ENCODE measurements at regions not wholly inside any gene's neighbourhood (a gene's known extent, or its start where the extent isn't known, plus 50 kb on each side); places are given as distances from the start of the nearest gene placed in this dataset.

GRCh38 chr3:107973961-107974360 is 116.9 kb downstream of the CD47 start:
- no peak for TF ChIP-seq CTCF (IDR thresholded peaks at IDR 0.05)
- TF ChIP-seq POLR2A (IDR thresholded peaks at IDR 0.05), result no peak
- no peaks in the 10 kb centered on the region for H3K36me3 ChIP-seq
- H3K27ac ChIP-seq, result no peak overlapping the region
- H3K27me3 ChIP-seq, result no peaks in the 10 kb centered on the region
- no peak for DNase-seq
- H3K4me1 ChIP-seq, result no peaks in the 10 kb centered on the region
- no peak overlapping the region for H3K4me3 ChIP-seq
- no peaks in the 10 kb centered on the region for H3K9me3 ChIP-seq

GRCh38 chr3:107973152-107973551 is 117.7 kb downstream of the CD47 start:
- Histone ChIP-seq H3K27ac (no peak overlapping the region), H3K4me1 (no peaks in the 10 kb centered on the region)
- no peak for TF ChIP-seq CTCF (IDR thresholded peaks at IDR 0.05)
- no peak for TF ChIP-seq POLR2A (IDR thresholded peaks at IDR 0.05)

GRCh38 chr3:107970993-107971580 is 119.7 kb downstream of the CD47 start:
- Histone ChIP-seq H3K9me3 (no peaks in the 10 kb centered on the region), H3K27me3 (no peaks in the 10 kb centered on the region), H3K36me3 (no peaks in the 10 kb centered on the region), H3K4me1 (no peaks in the 10 kb centered on the region), H3K4me3 (no peak overlapping the region), H3K27ac (no peak overlapping the region)
- no peak for DNase-seq
- TF ChIP-seq POLR2A (IDR thresholded peaks at IDR 0.05) (no peak), CTCF (IDR thresholded peaks at IDR 0.05) (no peak)

More at GRCh38 chr3:107973152-107973551, 117.7 kb downstream of the CD47 start:
- no peak overlapping the region for H3K4me3 ChIP-seq
- no peaks in the 10 kb centered on the region for H3K27me3 ChIP-seq
- no peak for DNase-seq
- no peaks in the 10 kb centered on the region for H3K36me3 ChIP-seq
- H3K9me3 ChIP-seq, result no peaks in the 10 kb centered on the region

- no peak for DNase-seq
- Histone ChIP-seq H3K9me3 (no peaks in the 10 kb centered on the region), H3K36me3 (no peaks in the 10 kb centered on the region), H3K27me3 (no peaks in the 10 kb centered on the region), H3K4me1 (no peaks in the 10 kb centered on the region), H3K27ac (no peak overlapping the region), H3K4me3 (no peak overlapping the region)
- TF ChIP-seq POLR2A (IDR thresholded peaks at IDR 0.05), result no peak
- no peak for TF ChIP-seq CTCF (IDR thresholded peaks at IDR 0.05)
Observed at GRCh38 chr3:107969994-107970819, 120.6 kb downstream of the CD47 start.

- DNase-seq, result no peak
- Histone ChIP-seq H3K27ac (no peak overlapping the region), H3K27me3 (no peaks in the 10 kb centered on the region), H3K4me1 (no peaks in the 10 kb centered on the region), H3K9me3 (no peaks in the 10 kb centered on the region), H3K4me3 (no peak overlapping the region), H3K36me3 (no peaks in the 10 kb centered on the region)
- TF ChIP-seq POLR2A (IDR thresholded peaks at IDR 0.05) (no peak), CTCF (IDR thresholded peaks at IDR 0.05) (no peak)
Observed at GRCh38 chr3:107969525-107969924, 121.3 kb downstream of the CD47 start.

All from Peyer's patch (tissue), 4 donors.